ENCODE measurements at regions not wholly inside any gene's neighbourhood (a gene's known extent, or its start where the extent isn't known, plus 50 kb on each side); places are given as distances from the start of the nearest gene placed in this dataset.

GRCh38 chr1:201672685-201673084, 133.8 kb downstream of the NAV1 start:
- TF ChIP-seq CTCF (IDR thresholded peaks at IDR 0.05) (no peak), POLR2A (IDR thresholded peaks at IDR 0.05) (no peak)

All from thyroid gland (tissue), 4 donors.